HepG2 (cell line): ENCODE measurements at regions not wholly inside any gene's neighbourhood (a gene's known extent, or its start where the extent isn't known, plus 50 kb on each side); places are given as distances from the start of the nearest gene placed in this dataset.

ENCODE experiments used
- ATAC-seq: fragments of 200-7000 bp; cut with Tn5 transposase; 3 replicates; pipeline ENCODE4 v1.9.1; 2020; ENCODE audit warnings: mild to moderate bottlenecking, moderate library complexity
- BruUV-seq: library from RNA; stranded (reverse); fragments of 400-500 nt; replicated peaks from 2 replicates; lab custom pipeline; 2021; lab: Mats Ljungman, UMichigan
- CTCF ChIA-PET: fragments of 300-600 bp; formaldehyde crosslinking; extraction: SDS; loops from one replicate; lab custom pipeline; 2021; ENCODE audit warnings: low total read pairs, inconsistent platforms, low intra/inter-chr PET ratio; lab: Yijun Ruan, JAX
- POLR2A ChIA-PET: fragments of 350-600 bp; sonication (Branson Sonifier 250); formaldehyde crosslinking; loops from one replicate; lab custom pipeline; 2020; ENCODE audit warnings: antibody characterized with exemption, inconsistent platforms; lab: Yijun Ruan, JAX
- DNase-seq: peaks from one replicate; pipeline ENCODE4 v3.0.0-alpha.2; 2015; ENCODE audit warnings: low spot score
- FAIRE-seq: peaks from 3 replicates; lab custom pipeline; 2011; peaks lifted over from hg19 to GRCh38; lab: Jason Lieb, UNC
- H2AFZ ChIP-seq: one replicate; pipeline ENCODE4 v1.6.1; 2011; ENCODE audit warnings: low read length, inconsistent platforms
- H3K27ac ChIP-seq: fragments of 300-600 bp; 3 replicates; pipeline ENCODE4 v1.8.0; 2011; ENCODE audit warnings: mixed run types, mild to moderate bottlenecking, mixed read lengths, low read length, inconsistent platforms; ENCODE audit not compliant: insufficient read depth; ENCODE audit errors: extremely low read length
- H3K27me3 ChIP-seq, 2 experiments: fragments of 200-600 bp in 1 of 2; 2 replicates in 1 of 2; 3 replicates in 1 of 2; pipeline versions ENCODE4 v1.6.0 to v1.8.0; 2011; ENCODE audit warnings: low read length in 2 of 2, mild to moderate bottlenecking in 2 of 2, moderate library complexity in 2 of 2, inconsistent platforms in 1 of 2; ENCODE audit not compliant: insufficient read depth in 2 of 2, control insufficient read depth in 1 of 2
- H3K36me3 ChIP-seq, 2 experiments: fragments of 200-600 bp in 1 of 2; replicated peaks in 1 of 2; 2 replicates in 1 of 2; 3 replicates in 1 of 2; pipeline versions ENCODE4 v1.5.1 to v1.8.0; 2011; ENCODE audit warnings: low read length in 2 of 2, inconsistent platforms in 1 of 2; ENCODE audit not compliant: insufficient read depth in 2 of 2, control insufficient read depth in 1 of 2
- H3K4me1 ChIP-seq: 2 replicates; pipeline ENCODE4 v1.5.1; 2012; ENCODE audit warnings: low read length, inconsistent platforms; ENCODE audit not compliant: insufficient read depth
- H3K4me2 ChIP-seq: 2 replicates; pipeline ENCODE4 v1.6.0; 2011; ENCODE audit warnings: low read depth, low read length, inconsistent platforms
- H3K4me3 ChIP-seq, 3 experiments: fragments of 200-600 bp in 1 of 3; sonication (generic), shearing (Covaris generic) in 1 of 3; replicated peaks in 1 of 3; 2 replicates each; pipeline ENCODE4 v1.5.1; 2011 to 2016; ENCODE audit warnings: low read length in 3 of 3, inconsistent platforms in 2 of 3, low read depth in 2 of 3, mild to moderate bottlenecking in 2 of 3, control low read depth in 1 of 3, mixed read lengths in 1 of 3; ENCODE audit not compliant: insufficient read depth in 1 of 3
- H3K79me2 ChIP-seq: one replicate; pipeline ENCODE4 v1.6.1; 2011; ENCODE audit warnings: low read length, inconsistent platforms; ENCODE audit not compliant: insufficient read depth
- H3K9ac ChIP-seq: 2 replicates; pipeline ENCODE4 v1.6.0; 2011; ENCODE audit warnings: mild to moderate bottlenecking, low read depth, low read length, inconsistent platforms; ENCODE audit not compliant: insufficient read depth
- H3K9me3 ChIP-seq: 2 replicates; pipeline ENCODE4 v1.5.1; 2012; ENCODE audit warnings: mild to moderate bottlenecking, low read length
- H4K20me1 ChIP-seq: 2 replicates; pipeline ENCODE4 v1.6.0; 2011; ENCODE audit warnings: inconsistent platforms, mild to moderate bottlenecking, low read length, moderate library complexity; ENCODE audit not compliant: insufficient read depth
- CREM ChIP-seq, 2 experiments: sonication (generic) in 1 of 2; formaldehyde crosslinking in 1 of 2; IDR thresholded peaks; 2 replicates each; pipeline versions ENCODE4 v1.4.0 to v1.6.1; 2016 to 2020; ENCODE audit warnings: antibody characterized with exemption in 1 of 2, mild to moderate bottlenecking in 1 of 2, missing genetic modification reagents in 1 of 2
- DBP ChIP-seq: sonication (generic); formaldehyde crosslinking; IDR thresholded peaks from 2 replicates; pipeline ENCODE4 v1.4.0; 2020; ENCODE audit warnings: missing genetic modification reagents; ENCODE audit errors: not compliant biosample characterization
- DNMT1 ChIP-seq: sonication (generic); formaldehyde crosslinking; IDR thresholded peaks from 2 replicates; pipeline ENCODE4 v1.5.1; 2020; ENCODE audit warnings: mild to moderate bottlenecking, missing genetic modification reagents
- MYPOP ChIP-seq: sonication (generic); formaldehyde crosslinking; IDR thresholded peaks from 2 replicates; pipeline ENCODE4 v1.8.1; 2023; ENCODE audit warnings: mild to moderate bottlenecking, moderate library complexity, missing genetic modification reagents
- ZNF335 ChIP-seq: sonication (generic); formaldehyde crosslinking; IDR thresholded peaks from 2 replicates; pipeline ENCODE4 v1.4.0; 2020; ENCODE audit warnings: missing genetic modification reagents
- ZNF761 ChIP-seq: sonication (generic); formaldehyde crosslinking; conservative IDR thresholded peaks from 2 replicates; pipeline ENCODE4 v1.4.0; 2020; ENCODE audit warnings: mild to moderate bottlenecking, missing genetic modification reagents
- whole genome bisulfite sequencing: methylation state at CpG from one replicate; pipeline ENCODE4 v1.1.6; 2017; ENCODE audit warnings: low lambda C conversion rate; 5-methylcytosine and 5-hydroxymethylcytosine counted together
- in situ Hi-C: cut with HindIII; loops from 2 replicates; pipeline ENCODE4 v1.10.0; 2017; ENCODE audit warnings: low pct_unique_long_range_greater_than_20kb; ENCODE audit not compliant: extremely low pct_ligation_motif_present
- intact Hi-C: fragments of 100-400 bp; cut with micrococcal nuclease; formaldehyde crosslinking; loops from one replicate; pipeline ENCODE4 v1.10.0; 2022; ENCODE audit not compliant: unreplicated experiment

- H3K27me3 ChIP-seq, result peaks cover 12 to 69% of the 10 kb centered on the region in 2 experiments
- CTCF ChIA-PET, result no interaction called here
- H3K4me2 ChIP-seq, result no peak overlapping the region
- no peak overlapping the region for H3K4me3 ChIP-seq
- no peaks in the 10 kb centered on the region for H3K4me1 ChIP-seq
- in situ Hi-C loops, result no loop called here
- DNase-seq (no peak), FAIRE-seq (no peak), ATAC-seq (no peak)
- intact Hi-C loops, result no loop called here
- POLR2A ChIA-PET, result no interaction called here
- TF ChIP-seq DNMT1 (CRISPR knock-in tag) (no peak), CREM (IDR thresholded peaks at IDR 0.05) (no peak), CREM (CRISPR knock-in tag; IDR thresholded peaks at IDR 0.05) (no peak), ZNF761 (CRISPR knock-in tag) (no peak), DBP (no peak), ZNF335 (CRISPR knock-in tag) (no peak), MYPOP (CRISPR knock-in tag) (no peak)
- 77% methylated on average over 6 of the region's 6 CpGs for WGBS
- H3K9me3 ChIP-seq, result no peaks in the 10 kb centered on the region
- H4K20me1 ChIP-seq, result no peaks in the 10 kb centered on the region
- H2AFZ ChIP-seq, result no peak overlapping the region
- H3K27ac ChIP-seq, result no peak overlapping the region
- no peak overlapping the region for H3K9ac ChIP-seq
- H3K79me2 ChIP-seq, result no peaks in the 10 kb centered on the region
- no peaks in the 10 kb centered on the region for H3K36me3 ChIP-seq
- BruUV-seq, result no TSS peak
These were observed 89.8 kb downstream of the ERMARD start for GRCh38 chr6:169841251-169841650.
